Cardiac fibroblast (primary cell): ENCODE measurements at regions not wholly inside any gene's neighbourhood (a gene's known extent, or its start where the extent isn't known, plus 50 kb on each side); places are given as distances from the start of the nearest gene placed in this dataset.

Experiments used
- DNase-seq, 2 donors: peaks; one replicate each; pipeline versions ENCODE4 v3.0.0 to v3.0.0-alpha.2; 2010; ENCODE audit warnings: low read depth in 2 of 2
- H3K4me3 ChIP-seq, 2 donors: replicated peaks in 1 of 2; 1 replicate in 1 of 2; 2 replicates in 1 of 2; pipeline ENCODE4 v1.5.1; 2011; ENCODE audit warnings: low read depth in 2 of 2, low read length in 2 of 2, mild to moderate bottlenecking in 2 of 2, moderate library complexity in 1 of 2
- CTCF ChIP-seq: IDR thresholded peaks from one replicate; pipeline ENCODE4 v1.5.1; 2011; ENCODE audit warnings: low read depth, mild to moderate bottlenecking, low read length, inconsistent platforms

GRCh38 chr7:16028636-16029035, 342.2 kb upstream of the MEOX2 start:
- no peak for DNase-seq
- no peak overlapping the region for H3K4me3 ChIP-seq

DNA sequence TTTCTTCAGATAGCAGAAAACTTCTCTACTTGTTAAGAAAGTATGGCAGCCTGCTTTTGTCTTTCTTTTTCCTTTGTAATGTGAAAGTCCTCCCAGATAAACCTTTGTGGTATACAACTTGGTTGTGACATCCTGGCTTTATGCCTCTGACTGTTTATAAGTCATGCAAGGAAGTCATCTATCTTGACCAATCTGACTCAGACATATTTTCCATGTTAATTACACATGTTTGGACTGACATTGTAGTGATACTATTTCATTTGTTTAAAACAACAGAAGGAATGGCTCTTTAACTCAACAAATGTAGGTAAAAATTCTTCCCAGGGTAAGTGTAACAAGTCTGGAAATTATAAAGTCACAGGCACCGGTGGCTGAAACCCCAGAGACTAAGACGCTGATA, 341.6 kb upstream of the MEOX2 start:
- no peak overlapping the region for H3K4me3 ChIP-seq
- peak; percentile 82 to 95 for DNase-seq
- TF ChIP-seq CTCF = no peak

More at GRCh38 chr7:16028636-16029035, 342.2 kb upstream of the MEOX2 start:
- no peak for TF ChIP-seq CTCF

- TF ChIP-seq CTCF = no peak
- DNase-seq = peak in 1 of 2 donors; percentile 18
- no peak overlapping the region for H3K4me3 ChIP-seq
These were observed 340.9 kb upstream of the MEOX2 start for GRCh38 chr7:16027396-16027795.

DNA sequence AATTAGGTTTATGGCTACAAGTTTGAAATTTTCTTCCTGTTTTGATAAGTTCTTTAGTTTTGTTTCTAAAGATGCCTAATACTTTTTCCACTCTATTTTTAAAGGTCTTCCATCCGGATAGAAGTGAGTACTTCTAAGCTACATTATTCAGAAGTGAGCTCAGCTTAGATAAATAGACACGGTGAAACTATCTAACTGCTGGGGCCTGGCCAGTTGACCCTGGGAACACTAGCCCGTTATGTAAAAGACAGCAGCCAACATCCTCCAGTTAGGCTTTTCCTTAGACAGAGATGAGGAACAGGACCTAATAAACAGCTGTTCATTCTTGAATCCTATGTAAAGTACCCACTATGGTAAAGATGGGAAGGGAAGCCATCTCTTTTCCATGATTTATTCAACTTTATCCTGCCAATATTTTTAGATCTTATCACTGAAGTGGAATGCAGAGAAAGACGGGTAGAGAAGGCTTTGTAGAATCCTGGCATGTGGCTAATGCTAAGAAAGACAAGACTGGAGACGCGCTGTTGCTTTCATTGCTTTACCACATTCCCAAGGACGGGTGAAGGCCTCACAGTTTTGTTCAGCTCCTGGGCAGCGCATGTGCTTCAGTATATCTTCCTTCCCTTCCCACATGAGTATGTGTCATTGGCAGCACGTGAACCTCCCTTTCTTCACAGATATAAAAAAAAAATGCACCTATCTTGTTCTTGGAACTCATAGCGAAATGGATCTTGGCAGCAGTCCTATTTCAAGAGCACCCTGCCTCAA, 340.0 kb upstream of the MEOX2 start:
- no peak for TF ChIP-seq CTCF
- peak; percentile 65 to 74 for DNase-seq
- H3K4me3 ChIP-seq = no peak overlapping the region

DNA sequence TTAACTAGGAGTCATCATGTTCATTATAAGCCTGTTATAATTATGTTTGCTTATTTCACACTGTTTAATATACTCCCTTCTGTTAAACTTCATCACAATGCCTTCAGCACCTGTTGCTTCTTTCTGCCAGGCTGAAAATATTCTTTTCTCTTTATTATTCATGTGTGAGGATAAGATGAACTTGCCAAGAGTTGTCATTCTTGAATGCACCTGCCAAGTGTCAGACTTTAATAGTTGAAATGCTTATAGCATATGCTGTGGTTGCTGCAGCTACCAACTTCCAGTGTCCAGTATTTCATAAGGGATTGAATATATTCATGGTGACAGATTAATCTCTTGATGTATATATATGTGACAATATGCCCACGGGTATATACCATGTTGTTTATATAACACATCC, 339.2 kb upstream of the MEOX2 start:
- H3K4me3 ChIP-seq = no peak overlapping the region
- no peak for TF ChIP-seq CTCF
- DNase-seq = no peak

DNA sequence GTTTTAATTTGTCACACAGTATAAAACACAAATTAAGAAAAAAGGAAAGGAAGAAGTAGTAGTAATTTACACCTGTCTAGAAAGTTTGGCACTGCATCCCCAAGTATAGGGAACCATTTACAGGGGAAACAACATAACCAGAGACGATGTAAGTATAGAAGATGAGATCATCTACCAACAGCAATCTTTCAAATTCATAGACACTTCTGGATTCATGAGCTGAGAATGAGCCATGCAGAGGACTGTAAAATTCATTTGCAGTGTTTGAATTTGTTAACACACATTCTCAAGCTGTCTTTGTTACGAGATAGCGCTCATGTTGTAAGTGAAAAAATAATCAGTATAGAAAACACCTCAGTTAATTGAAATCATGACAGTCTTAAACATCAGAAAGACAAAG, 337.0 kb upstream of the MEOX2 start:
- no peak for TF ChIP-seq CTCF
- no peak for DNase-seq
- H3K4me3 ChIP-seq = no peak overlapping the region

- DNase-seq = no peak
- no peak for TF ChIP-seq CTCF
- no peak overlapping the region for H3K4me3 ChIP-seq
These were observed 336.6 kb upstream of the MEOX2 start for GRCh38 chr7:16023046-16023445.
